PFSK-1 (cell line): ENCODE measurements at regions not wholly inside any gene's neighbourhood (a gene's known extent, or its start where the extent isn't known, plus 50 kb on each side); places are given as distances from the start of the nearest gene placed in this dataset.

Experiments
- FOXP2 ChIP-seq: optimal IDR thresholded peaks from 2 replicates; pipeline ENCODE3; 2011; ENCODE audit warnings: borderline replicate concordance, control low read depth, inconsistent platforms; ENCODE audit not compliant: insufficient read depth; ENCODE audit errors: extremely low read length, extremely low read depth
- POLR2AphosphoS5 ChIP-seq: IDR thresholded peaks from 2 replicates; pipeline ENCODE4 v1.6.1; 2012; ENCODE audit warnings: low read depth, mild to moderate bottlenecking, control low read depth, low read length, moderate library complexity
- REST ChIP-seq, 2 experiments: IDR thresholded peaks; 2 replicates each; pipeline versions ENCODE4 v1.6.1 to v1.8.0; 2011 to 2012; ENCODE audit warnings: low read depth in 2 of 2, low read length in 2 of 2, control low read depth in 1 of 2, inconsistent platforms in 1 of 2, mild to moderate bottlenecking in 1 of 2, moderate library complexity in 1 of 2; ENCODE audit not compliant: insufficient read depth in 1 of 2
- SIN3A ChIP-seq: IDR thresholded peaks from 2 replicates; pipeline ENCODE4 v1.6.1; 2012; ENCODE audit warnings: mild to moderate bottlenecking, low read length, moderate library complexity, borderline replicate concordance; ENCODE audit not compliant: insufficient read depth
- TAF1 ChIP-seq: IDR thresholded peaks from 2 replicates; pipeline ENCODE4 v1.6.1; 2012; ENCODE audit warnings: low read length, control low read depth, borderline replicate concordance; ENCODE audit not compliant: insufficient read depth

- TF ChIP-seq POLR2AphosphoS5 (no peak), REST (IDR thresholded peaks at IDR 0.05; ENCODE audit: insufficient read depth in 1 of 2, low read depth in 2 of 2, low read length in 2 of 2) (no peak), SIN3A (no peak), TAF1 (no peak), FOXP2 (no peak)
Measured at GRCh38 chr5:14028188-14028587, 83.7 kb upstream of the DNAH5 start.
